GM12864 (cell line): ENCODE measurements at regions not wholly inside any gene's neighbourhood (a gene's known extent, or its start where the extent isn't known, plus 50 kb on each side); places are given as distances from the start of the nearest gene placed in this dataset.

Source experiments
- DNase-seq: peaks from one replicate; pipeline ENCODE4 v3.0.0-alpha.2; 2011; ENCODE audit warnings: low read depth
- H3K4me3 ChIP-seq: 2 replicates; pipeline ENCODE4 v1.5.1; 2011; ENCODE audit warnings: mild to moderate bottlenecking, low read depth, low read length, control low read depth
- CTCF ChIP-seq: IDR thresholded peaks from 2 replicates; pipeline ENCODE4 v1.5.1; 2011; ENCODE audit warnings: low read depth, mild to moderate bottlenecking, moderate library complexity, low read length, control low read depth, inconsistent platforms; ENCODE audit errors: missing control alignments

DNA sequence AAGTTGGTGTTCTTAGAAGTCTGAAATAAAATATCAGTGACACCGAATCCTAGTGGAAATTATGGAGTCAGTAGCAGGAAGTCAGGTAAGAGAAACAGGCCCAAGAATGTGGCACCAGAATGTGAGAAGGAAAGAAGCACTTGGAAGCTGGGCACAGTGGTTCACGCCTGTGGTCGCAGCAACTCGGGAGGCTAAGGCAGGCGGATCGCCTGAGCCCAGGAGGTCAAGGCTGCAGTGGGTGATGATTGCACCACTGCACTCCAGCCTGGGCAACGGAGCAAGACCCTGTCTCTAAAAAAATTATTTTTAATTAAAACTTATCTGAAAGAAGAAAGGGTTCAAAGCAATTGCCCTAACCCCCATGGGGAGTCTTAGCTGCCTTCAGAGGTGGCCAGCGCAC is 268.3 kb upstream of the SALL3 start:
- TF ChIP-seq CTCF = no peak
- no peak overlapping the region for H3K4me3 ChIP-seq
- no peak for DNase-seq

DNA sequence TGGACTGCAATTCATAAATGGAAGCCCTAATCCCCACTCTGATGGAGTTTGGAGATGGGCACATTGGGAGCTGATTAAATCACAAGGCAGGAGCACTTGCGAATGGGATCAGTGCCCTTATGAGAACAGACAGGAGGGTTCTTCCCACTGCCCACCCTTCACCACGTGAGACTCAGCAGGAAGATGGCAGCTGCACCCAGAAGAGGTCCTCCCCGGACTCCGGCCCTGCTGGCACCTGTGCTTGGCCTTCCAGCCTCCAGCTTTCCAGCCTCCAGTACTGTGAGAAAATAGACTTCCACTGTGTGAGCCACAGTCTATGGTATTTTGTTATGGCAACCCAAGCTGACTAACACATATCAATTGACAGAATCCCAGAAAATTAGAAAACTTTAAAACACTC is 267.6 kb upstream of the SALL3 start:
- no peak overlapping the region for H3K4me3 ChIP-seq
- DNase-seq = no peak
- no peak for TF ChIP-seq CTCF

DNA sequence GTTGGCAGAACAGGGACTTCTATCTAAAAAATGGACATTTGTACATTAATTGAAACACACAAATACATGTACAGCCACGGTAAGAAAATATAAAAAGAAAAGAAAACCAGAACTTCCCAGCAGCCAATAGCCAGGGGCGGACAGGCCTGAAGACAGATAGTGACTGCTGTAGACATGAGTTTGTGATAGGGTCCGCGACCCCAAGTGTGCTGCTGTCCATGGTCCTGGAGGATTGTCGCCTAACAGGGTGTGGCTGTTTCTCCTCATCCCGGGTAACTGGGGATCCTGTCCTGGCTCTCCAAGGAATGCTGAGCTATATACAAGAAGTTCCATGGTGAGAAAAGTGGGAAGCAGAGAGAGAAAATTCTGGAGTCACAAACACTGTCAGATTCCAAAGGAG is 266.5 kb upstream of the SALL3 start:
- no peak for DNase-seq
- TF ChIP-seq CTCF = no peak
- H3K4me3 ChIP-seq = no peak overlapping the region

DNA sequence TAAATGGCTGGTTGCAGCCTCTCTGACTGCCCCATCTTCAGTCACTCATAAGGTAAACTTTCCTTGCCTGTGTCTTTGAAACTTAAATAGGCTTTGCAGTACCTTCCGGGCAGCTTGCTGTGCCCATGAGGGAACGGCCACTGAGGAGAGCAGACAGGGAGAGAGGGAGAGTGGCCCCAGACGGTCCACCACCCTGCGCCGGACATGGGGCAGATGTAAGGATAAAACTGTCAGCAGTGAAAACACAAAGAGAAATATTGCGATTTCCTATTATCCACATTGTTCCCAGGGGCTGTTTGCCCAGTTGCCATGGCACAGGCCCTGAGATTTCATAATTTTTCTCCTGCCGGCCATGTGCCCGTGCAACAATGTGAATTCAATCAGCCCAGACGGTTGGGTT is 265.9 kb upstream of the SALL3 start:
- no peak for TF ChIP-seq CTCF
- no peak for DNase-seq

DNA sequence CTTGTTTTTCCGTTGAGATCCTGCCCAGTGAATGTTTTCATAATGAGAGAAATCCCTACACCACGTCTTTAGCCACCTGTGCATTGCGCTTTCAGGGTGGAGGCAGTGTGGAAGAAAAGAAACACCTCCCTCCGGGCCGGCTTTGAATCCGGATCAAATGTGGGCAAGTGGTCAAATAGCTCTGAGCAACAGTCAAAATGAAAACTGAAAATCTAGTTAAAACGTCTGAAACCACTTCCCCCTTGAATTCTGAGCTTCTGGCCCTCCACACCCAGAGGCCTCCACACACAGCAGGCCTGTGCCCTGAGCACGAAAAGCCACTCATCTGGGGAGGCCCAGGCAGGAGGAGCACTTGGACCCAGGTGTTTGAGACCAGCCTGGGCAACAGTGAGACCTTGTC is 263.6 kb upstream of the SALL3 start:
- DNase-seq = no peak
- no peak overlapping the region for H3K4me3 ChIP-seq
- TF ChIP-seq CTCF = no peak

More for the DNA sequence above, 265.9 kb upstream of the SALL3 start:
- H3K4me3 ChIP-seq = no peak overlapping the region

DNA sequence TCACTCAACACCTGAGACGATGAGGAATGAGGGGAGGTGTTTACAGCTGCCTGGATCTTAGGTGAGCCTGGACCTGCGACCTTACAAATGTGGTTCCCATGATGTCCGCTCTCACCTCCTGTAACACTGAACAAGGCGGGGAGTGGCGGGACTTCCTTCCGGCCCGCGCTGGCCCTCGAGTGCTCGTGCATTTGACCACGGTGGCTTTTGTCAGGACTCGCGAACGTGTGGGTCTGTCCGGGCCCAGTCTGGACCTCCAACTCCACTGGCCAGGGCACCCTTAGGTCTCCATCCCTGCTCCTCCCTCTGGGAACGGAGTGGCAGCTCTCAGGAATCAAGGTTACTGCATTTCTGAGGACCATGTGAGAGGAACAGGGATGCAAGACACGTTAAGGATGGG is 263.0 kb upstream of the SALL3 start:
- TF ChIP-seq CTCF = no peak
- no peak overlapping the region for H3K4me3 ChIP-seq
- no peak for DNase-seq

DNA sequence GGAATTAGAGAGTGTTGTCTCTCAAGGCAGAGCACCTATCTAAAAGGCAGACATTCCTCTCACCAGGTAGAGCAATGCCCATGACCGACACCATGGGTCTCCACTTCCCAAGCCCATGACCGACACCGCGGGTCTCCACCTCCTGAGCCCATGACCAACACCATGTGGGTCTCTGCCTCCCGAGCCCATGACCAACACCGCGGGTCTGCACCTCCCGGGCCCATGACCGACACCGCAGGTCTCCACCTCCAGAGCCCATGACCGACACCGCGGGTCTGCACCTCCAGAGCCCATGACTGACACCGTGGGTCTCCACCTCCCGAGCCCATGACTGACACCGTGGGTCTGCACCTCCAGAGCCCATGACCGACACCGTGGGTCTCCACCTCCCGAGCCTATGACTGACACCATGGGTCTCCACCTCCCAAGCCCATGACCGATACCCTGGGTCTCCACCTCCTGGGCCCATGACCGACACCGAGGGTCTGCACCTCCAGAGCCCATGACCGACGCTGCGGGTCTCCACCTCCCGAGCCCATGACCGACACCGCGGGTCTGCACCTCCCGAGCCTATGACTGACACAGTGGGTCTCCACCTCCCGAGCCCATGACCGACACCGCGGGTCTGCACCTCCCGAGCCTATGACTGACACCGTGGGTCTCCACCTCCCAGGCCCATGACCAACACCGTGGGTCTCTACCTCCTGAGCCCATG is 262.4 kb upstream of the SALL3 start:
- no peak overlapping the region for H3K4me3 ChIP-seq
- no peak for TF ChIP-seq CTCF
- no peak for DNase-seq
